Fibroblast of the aortic adventitia (primary cell): ENCODE measurements at regions not wholly inside any gene's neighbourhood (a gene's known extent, or its start where the extent isn't known, plus 50 kb on each side); places are given as distances from the start of the nearest gene placed in this dataset.

Experiments
- DNase-seq: peaks from one replicate; pipeline ENCODE4 v3.0.0-alpha.2; 2010; ENCODE audit warnings: low read depth
- H3K4me3 ChIP-seq: 2 replicates; pipeline ENCODE4 v1.5.1; 2011; ENCODE audit warnings: low read depth, mild to moderate bottlenecking, control low read depth, low read length, moderate library complexity
- CTCF ChIP-seq: IDR thresholded peaks from 2 replicates; pipeline ENCODE4 v1.5.1; 2011; ENCODE audit warnings: mild to moderate bottlenecking, low read length, control low read depth, inconsistent platforms; ENCODE audit not compliant: insufficient read depth

GRCh38 chr1:181202986-181203555 lies 114.6 kb downstream of the IER5 start:
- H3K4me3 ChIP-seq: no peak overlapping the region

DNA sequence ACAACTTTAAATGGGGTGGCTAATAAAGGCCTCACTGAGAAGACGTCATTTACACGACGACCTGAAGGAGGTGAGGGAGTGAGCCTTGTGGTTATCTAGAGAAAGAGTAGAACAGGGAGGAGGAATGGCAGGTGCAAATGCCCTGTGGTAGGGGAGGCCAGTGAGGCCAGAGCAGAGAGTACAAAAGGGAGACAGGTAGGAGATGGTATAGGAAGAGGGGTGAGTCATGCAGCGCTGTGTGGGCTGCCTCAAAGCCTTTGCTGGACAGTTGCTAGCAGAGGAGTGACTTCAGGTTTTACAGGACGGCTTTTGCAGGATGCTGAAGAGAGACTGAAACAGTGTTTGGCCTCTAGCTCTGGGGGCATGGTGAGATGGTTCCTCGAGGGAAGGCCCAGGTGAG lies 116.0 kb downstream of the IER5 start:
- no peak for DNase-seq
- TF ChIP-seq CTCF: no peak
- H3K4me3 ChIP-seq: no peak overlapping the region

More at GRCh38 chr1:181202986-181203555, 114.6 kb downstream of the IER5 start:
- TF ChIP-seq CTCF: no peak
- DNase-seq: no peak

GRCh38 chr1:181205901-181206300 lies 117.4 kb downstream of the IER5 start:
- no peak for DNase-seq
- H3K4me3 ChIP-seq: no peak overlapping the region
- no peak for TF ChIP-seq CTCF

- H3K4me3 ChIP-seq: no peak overlapping the region
- DNase-seq: no peak
- no peak for TF ChIP-seq CTCF
These were observed 118.0 kb downstream of the IER5 start for GRCh38 chr1:181206513-181206912.

DNA sequence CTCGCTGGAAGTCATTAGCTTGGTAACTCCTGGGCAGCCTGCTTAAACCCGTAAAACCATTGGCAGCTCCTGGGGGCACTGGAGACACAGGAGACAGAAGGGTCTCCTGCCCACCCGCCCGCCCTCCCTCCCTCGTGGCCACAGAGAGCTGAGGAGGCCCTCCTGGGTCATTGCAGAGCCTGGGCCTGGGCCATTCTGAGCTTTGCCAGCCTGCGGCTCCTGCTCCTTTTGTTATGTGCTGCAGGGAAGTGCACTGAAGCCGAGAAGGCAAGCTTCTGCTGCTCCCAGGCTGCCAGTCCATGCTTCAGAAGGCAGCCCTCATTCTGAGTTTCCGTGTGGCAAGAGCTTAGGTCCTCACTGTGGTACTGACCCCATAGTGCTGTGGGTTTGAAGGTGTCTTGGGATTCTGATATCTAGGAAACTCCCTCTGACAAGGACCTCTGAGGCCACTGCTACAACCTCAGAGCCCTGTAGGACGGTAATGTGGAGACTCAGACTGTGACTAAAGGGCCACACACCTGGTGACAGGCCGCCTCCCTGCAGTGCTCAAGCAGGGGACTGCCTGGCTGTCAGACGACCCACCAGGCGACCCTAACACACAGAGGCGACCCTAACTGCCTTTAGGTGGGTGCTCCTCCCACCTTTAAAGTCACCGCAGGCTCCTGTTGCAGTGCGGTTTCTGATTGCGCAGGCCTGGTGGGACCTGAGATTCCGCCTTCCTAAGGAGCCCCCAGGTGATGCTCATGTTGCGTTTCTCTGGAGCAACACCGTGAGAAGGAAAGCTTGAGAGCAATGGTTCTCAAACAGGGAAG lies 118.7 kb downstream of the IER5 start:
- no peak overlapping the region for H3K4me3 ChIP-seq
- no peak for DNase-seq
- TF ChIP-seq CTCF: no peak

DNA sequence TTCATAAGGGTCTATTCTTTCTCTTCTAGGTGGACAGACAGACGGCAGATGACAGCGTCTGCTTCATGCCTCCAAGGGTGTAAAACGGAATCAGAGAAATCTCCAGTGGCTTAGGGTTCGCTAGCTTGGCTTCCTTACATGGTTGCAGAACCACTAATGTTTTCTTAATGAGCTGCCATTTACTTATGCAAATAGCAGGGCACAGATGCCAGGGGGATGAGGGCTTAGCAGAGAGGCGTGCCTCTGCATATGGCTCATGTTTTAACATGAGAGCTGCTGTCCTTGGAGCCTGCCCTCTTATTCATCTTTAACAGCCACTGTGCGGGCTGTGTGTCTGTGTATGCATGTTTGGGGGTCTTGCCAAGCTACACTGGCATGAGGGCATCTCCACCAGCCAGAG lies 119.6 kb downstream of the IER5 start:
- TF ChIP-seq CTCF: no peak
- no peak overlapping the region for H3K4me3 ChIP-seq
- DNase-seq: no peak
